NCI-H2196 treated with DMSO at 0.1 percent for 48 hours (cell line): ENCODE measurements at regions not wholly inside any gene's neighbourhood (a gene's known extent, or its start where the extent isn't known, plus 50 kb on each side); places are given as distances from the start of the nearest gene placed in this dataset.

ENCODE experiments used
- DNase-seq: peaks from one replicate; lab custom pipeline; 2025; ENCODE audit not compliant: unreplicated experiment; lab: John Stamatoyannopoulos, UW

DNA sequence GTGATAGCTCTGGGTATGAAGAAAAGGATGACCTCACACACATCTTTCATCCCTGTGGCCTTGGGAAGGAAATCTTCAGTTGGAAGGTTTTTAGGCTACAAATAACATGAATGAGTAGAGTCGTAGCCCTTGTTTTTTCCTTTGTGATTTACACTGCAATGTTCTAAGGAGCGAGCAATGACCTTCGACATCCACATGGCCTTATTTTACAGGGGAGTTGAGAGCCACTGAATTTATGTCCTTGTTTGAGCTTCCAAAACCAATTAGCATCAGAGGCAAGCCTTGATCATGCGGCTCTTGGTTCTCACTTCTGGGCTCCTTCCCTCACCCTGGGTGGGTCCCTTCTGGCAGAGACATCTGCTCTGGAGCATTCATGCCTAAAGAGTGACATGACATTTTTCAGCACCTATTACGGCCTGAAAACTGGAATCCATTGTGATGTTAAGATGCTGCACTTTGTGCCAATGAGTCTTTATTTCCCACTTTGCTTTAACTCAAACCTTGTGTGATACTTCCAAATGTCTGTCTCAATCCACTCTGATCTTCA, 70.5 kb upstream of the RUNX1 start:
- no peak for DNase-seq

DNA sequence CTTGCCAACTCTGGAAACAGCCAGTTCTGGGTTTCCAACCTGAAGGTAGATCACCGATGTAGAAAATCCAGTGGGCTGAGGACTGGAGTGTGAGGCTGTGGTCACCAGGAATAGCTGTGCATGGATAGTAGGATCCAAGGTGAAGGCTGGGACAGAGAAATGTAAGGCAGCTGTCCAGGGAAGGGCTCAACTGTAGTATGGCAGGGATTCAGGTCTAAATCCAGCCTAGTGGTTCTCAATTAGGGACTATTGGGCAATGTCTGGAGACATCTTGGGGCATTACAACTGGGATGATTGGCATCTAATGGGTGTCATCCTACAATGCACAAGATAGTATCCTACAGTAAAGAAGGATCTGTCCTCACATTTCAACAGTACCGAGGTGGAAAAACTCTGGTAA, 67.7 kb upstream of the RUNX1 start:
- no peak for DNase-seq

DNA sequence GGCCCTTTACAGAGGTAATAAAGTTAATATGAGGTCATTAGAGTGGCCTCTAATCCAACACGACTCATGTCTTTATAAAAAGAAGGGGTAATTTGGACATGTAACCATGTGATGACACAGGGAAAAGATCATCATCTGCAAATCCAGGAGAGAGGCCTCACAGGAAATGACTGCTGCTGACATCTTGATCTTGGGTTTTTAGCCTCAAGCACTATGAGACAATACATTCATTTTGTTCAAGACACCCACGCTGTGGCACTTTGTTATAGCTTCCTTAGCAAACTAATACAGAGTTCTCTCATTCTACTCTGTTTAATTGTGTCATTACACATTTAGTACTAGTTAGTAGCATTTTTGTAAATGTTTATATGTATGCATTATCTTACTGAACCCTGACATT, 64.0 kb upstream of the RUNX1 start:
- DNase-seq = no peak

DNA sequence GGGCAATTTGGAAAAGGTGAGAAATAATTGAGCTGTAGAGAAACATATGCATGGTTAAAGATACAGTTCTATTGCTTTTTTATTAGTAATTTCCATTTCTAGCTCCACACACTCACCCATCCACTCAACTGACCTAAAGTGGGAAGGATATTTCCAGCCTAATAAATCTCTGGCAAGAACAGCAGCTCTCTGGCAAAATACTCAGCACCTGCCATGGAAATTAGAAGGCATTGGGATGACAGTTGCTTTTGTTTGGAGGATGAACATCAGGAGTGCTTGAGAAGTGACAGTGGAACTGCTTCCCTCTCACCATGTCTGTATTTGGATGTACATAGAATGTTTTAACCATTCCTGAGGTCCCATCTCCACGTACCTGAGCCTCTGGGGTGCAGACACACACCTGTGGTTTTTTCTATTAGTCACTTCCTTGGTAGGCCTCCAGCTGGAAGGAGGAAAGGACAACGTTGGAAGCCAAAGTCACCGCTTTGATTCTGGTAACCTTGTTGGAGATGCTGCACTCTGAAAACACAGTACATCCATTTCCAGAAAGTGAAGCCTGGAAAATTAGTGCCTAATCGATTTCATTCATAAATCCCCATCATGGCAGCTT, 62.3 kb upstream of the RUNX1 start:
- no peak for DNase-seq

DNA sequence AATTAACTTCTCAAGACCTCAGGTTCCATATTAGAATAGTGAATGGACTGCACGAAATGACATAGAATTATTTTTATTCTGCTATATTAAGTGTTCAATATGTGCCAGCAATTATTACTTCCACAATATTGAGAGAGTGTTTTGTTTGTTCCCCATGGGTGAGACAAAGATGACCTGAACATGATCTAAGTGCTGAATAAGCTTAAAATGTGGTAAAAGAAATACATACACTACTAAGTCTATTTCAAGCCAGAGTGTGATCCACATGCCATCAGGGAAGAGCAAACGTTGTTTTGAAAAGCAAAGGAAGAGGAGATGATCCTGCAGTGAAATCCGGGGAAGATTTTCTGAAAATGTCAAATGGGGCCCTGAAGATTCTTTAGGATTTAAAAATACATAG, 59.8 kb upstream of the RUNX1 start:
- DNase-seq = no peak

DNA sequence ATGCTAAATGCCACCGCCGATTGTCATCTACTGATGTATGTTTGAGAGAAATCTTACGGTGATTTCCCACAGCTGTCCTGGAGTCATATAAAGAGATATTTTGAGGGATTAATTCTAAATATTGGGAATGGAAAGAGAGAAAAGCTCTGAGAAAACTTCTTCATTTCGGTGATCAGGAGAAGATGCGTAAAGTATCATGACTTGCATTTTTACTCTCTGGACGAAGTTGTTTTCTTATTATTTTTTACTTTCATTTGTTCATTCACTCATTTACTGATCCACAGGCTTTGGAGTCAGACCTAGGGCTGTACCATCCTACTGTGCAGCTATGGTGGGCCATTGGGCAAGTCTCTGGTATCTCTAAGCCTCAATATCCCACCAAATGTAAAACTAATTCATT, 58.4 kb upstream of the RUNX1 start:
- DNase-seq = no peak

DNA sequence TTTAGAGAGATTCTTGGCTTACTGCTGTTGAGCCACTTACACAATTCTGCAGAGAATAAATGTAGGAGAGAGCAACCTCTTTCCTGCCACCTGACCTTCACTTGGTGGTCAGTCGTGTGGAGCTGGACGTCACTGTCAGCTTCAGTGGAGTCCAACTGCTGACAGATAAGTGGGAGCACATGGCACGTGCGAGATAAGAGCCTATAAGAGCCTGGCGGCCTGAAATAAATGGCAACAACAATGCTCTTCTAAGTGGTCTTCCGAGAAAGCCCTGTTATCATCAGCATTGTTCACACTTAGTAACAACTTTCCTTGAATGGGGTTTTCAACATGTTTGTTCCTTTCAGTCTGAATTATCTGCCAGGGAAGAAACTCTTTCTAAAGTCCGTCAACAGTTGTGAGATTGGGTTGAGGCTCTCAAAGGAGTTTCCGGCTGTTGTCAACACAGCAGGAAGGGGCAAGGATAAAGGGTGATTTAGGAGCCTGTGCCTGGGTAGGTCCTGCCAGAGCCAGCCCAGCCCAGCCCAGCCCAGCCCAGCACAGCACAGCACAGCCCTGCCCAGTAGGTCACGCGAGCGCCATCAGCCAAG, 57.2 kb upstream of the RUNX1 start:
- no peak for DNase-seq

DNA sequence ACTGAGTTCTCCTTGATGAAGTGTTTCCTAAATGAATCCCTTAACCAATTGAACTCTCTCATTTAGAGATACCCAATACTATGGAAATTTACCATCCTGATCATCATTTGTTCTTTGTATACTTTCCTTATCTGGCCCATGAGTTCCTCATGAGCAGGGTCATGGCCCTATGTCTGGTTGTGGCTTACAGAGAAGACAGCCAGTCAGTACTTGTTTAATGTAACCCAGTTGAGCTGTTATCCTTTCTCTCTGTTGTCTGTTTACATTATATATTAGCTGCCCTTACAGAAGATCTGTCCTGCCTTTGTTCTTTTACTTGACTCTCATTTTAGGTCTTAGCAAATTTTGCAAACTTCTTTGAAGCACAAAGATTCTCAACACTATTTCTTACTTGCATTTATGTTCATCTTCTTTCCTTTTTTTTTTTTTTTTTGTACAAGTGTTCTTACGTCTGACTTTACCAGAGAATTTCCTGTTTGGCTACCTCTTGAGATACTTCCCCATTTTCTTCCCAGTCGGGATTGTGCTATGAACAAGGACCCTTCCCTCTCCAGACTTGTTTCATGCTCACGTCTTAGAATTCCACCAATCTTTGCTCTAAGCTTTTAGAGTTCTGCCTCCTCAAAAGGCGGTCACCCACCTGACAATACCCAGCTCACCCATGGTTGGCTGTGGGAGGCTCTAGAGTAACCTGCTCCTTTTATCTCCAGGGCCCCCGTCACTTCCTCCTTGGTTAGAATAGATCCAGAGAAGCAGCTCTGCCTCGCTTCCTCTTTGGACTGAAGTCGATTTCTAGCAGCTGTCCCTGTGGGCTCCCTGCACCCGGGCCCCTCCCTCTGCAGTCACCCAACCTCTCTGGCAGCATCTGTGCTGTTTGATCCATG, 53.6 kb upstream of the RUNX1 start:
- no peak for DNase-seq

DNA sequence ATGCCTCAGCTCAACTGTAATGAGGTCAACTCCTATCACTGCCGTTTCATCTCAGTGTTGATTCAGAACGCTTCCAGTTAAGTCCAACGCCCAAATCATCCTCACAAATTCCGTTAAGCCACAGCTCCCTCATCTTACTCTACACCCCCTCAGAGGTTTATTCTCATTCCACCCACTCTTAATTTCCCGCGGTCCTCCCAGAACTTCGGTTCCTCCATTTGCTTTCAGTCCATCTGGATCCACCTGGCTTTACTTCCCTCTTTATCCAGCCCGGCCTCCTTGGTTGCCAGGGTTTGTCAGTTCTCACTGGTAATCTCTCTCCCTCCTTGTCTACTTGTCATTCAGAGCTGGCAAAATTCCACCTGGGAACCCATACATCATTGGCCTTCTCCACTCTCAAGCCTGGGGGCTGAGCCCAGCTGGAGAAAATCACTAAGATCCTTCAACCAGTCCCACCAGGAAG, 51.3 kb upstream of the RUNX1 start:
- DNase-seq = no peak

DNA sequence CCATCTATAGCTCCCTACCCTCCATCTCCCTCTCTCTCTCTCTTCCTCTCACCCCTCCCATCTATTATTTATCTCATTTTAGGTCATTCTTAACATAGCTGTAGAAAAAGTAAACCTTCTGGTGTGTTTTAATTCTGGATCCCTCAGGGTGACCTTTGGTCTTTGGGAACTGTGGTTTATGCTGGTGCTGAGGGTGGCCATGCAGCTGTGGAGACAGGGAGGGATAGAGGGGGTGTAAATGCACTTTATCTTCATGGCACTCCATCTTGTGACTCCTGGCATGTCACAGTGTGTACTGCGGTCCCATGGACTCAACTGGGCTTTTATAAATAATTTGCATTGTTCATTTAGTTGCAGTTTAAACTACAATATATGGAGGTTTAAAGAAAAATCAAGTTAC, 50.2 kb upstream of the RUNX1 start:
- no peak for DNase-seq
